Epidermal melanocyte (primary cell): ENCODE measurements at regions not wholly inside any gene's neighbourhood (a gene's known extent, or its start where the extent isn't known, plus 50 kb on each side); places are given as distances from the start of the nearest gene placed in this dataset.
A peak's percentile ranks its signal among the peaks of the same experiment; 100 is the strongest.
"Not testable (repeated sequence)": the region's sequence is repeated elsewhere in the genome, so short reads cannot be mapped to it uniquely, and the experiment has no call there.

Experiments used
- DNase-seq: peaks from one replicate; pipeline ENCODE4 v3.0.0; 2011; ENCODE audit warnings: low spot score; ENCODE audit not compliant: insufficient read length

- DNase-seq, result no peak
Measured at GRCh38 chr5:92364986-92365550, 982.0 kb upstream of the ARRDC3 start.

- no peak for DNase-seq
Measured at GRCh38 chr5:92353107-92354030, 970.3 kb upstream of the ARRDC3 start.

- no peak for DNase-seq
Measured at GRCh38 chr5:92337772-92338234, 954.7 kb upstream of the ARRDC3 start.

GRCh38 chr5:92332039-92332438, 948.9 kb upstream of the ARRDC3 start:
- DNase-seq, result no peak

GRCh38 chr5:92330365-92330764, 947.2 kb upstream of the ARRDC3 start:
- DNase-seq, result no peak

- DNase-seq, result no peak
Measured at GRCh38 chr5:92329759-92330158, 946.6 kb upstream of the ARRDC3 start.

GRCh38 chr5:92328584-92329259, 945.6 kb upstream of the ARRDC3 start:
- DNase-seq, result no peak

- no peak for DNase-seq
Measured at GRCh38 chr5:92320446-92320845, 937.3 kb upstream of the ARRDC3 start.

GRCh38 chr5:92313385-92313784, 930.3 kb upstream of the ARRDC3 start:
- DNase-seq, result no peak

GRCh38 chr5:92309336-92309991, 926.3 kb upstream of the ARRDC3 start:
- DNase-seq, result peak; percentile 64

GRCh38 chr5:92308679-92309078, 925.6 kb upstream of the ARRDC3 start:
- no peak for DNase-seq

GRCh38 chr5:92302356-92302755, 919.2 kb upstream of the ARRDC3 start:
- DNase-seq, result not testable (repeated sequence)

GRCh38 chr5:92283521-92283920, 900.4 kb upstream of the ARRDC3 start:
- no peak for DNase-seq

- DNase-seq, result not testable (repeated sequence)
Measured at GRCh38 chr5:92271750-92272149, 888.6 kb upstream of the ARRDC3 start.

GRCh38 chr5:92268343-92268742, 885.2 kb upstream of the ARRDC3 start:
- no peak for DNase-seq

GRCh38 chr5:92267830-92268229, 884.7 kb upstream of the ARRDC3 start:
- no peak for DNase-seq

- DNase-seq, result no peak
Measured at GRCh38 chr5:92265804-92266203, 882.7 kb upstream of the ARRDC3 start.

GRCh38 chr5:92255605-92256004, 872.5 kb upstream of the ARRDC3 start:
- DNase-seq, result not testable (repeated sequence)

GRCh38 chr5:92248518-92248917, 865.4 kb upstream of the ARRDC3 start:
- DNase-seq, result no peak

- no peak for DNase-seq
Measured at GRCh38 chr5:92242170-92242569, 859.1 kb upstream of the ARRDC3 start.

- no peak for DNase-seq
Measured at GRCh38 chr5:92237896-92238295, 854.8 kb upstream of the ARRDC3 start.

GRCh38 chr5:92222449-92222848, 839.3 kb upstream of the ARRDC3 start:
- no peak for DNase-seq
